Natural killer cell (primary cell): ENCODE measurements at regions not wholly inside any gene's neighbourhood (a gene's known extent, or its start where the extent isn't known, plus 50 kb on each side); places are given as distances from the start of the nearest gene placed in this dataset.

Source experiments
- ATAC-seq, 3 donors: fragments of 150-1000 bp in 2 of 3; fragments of 200-7000 bp in 1 of 3; cut with Tn5 transposase; 1 replicate in 1 of 3; 2 replicates in 2 of 3; pipeline ENCODE4 v1.10.0; 2021; ENCODE audit warnings: mild to moderate bottlenecking in 2 of 3, moderate library complexity in 2 of 3
- DNase-seq, 2 donors: peaks; one replicate each; pipeline versions ENCODE4 v3.0.0 to v3.0.0-alpha.2; 2013 to 2021; ENCODE audit warnings: mixed read lengths in 1 of 2
- H3K27ac ChIP-seq: one replicate; pipeline ENCODE4 v1.5.1; 2013; ENCODE audit warnings: mild to moderate bottlenecking, low read length
- H3K27me3 ChIP-seq: one replicate; pipeline ENCODE4 v1.6.1; 2013; ENCODE audit warnings: low read length; ENCODE audit not compliant: control insufficient read depth, insufficient read depth
- H3K36me3 ChIP-seq: one replicate; pipeline ENCODE4 v1.6.1; 2013; ENCODE audit warnings: low read length; ENCODE audit not compliant: control insufficient read depth, insufficient read depth
- H3K4me1 ChIP-seq: one replicate; pipeline ENCODE4 v1.6.1; 2013; ENCODE audit warnings: low read length; ENCODE audit not compliant: control insufficient read depth, insufficient read depth
- H3K4me3 ChIP-seq: one replicate; pipeline ENCODE4 v1.5.1; 2013; ENCODE audit warnings: low read length
- H3K9me3 ChIP-seq: one replicate; pipeline ENCODE4 v1.6.1; 2013; ENCODE audit warnings: low read length; ENCODE audit not compliant: control insufficient read depth, insufficient read depth
- H3K27ac Mint-ChIP-seq, 2 donors: one replicate each; pipeline ENCODE4 v1.8.0; 2022; ENCODE audit warnings: mild to moderate bottlenecking in 2 of 2, mixed read lengths in 2 of 2, moderate library complexity in 1 of 2
- H3K27me3 Mint-ChIP-seq, 2 donors: one replicate each; pipeline ENCODE4 v1.8.0; 2022; ENCODE audit warnings: low read depth in 2 of 2, mixed read lengths in 2 of 2
- H3K36me3 Mint-ChIP-seq: one replicate; pipeline ENCODE4 v1.8.0; 2022; ENCODE audit warnings: mixed read lengths
- H3K4me1 Mint-ChIP-seq, 2 donors: one replicate each; pipeline ENCODE4 v1.8.0; 2022; ENCODE audit warnings: mixed read lengths in 2 of 2
- H3K4me3 Mint-ChIP-seq: one replicate; pipeline ENCODE4 v1.8.0; 2022; ENCODE audit warnings: mild to moderate bottlenecking, moderate library complexity, mixed read lengths
- H3K9me3 Mint-ChIP-seq, 2 donors: one replicate each; pipeline ENCODE4 v1.8.0; 2022; ENCODE audit warnings: mixed read lengths in 2 of 2
- WGBS: methylation state at CpG from one replicate; pipeline ENCODE4 v1.1.7; 2013; ENCODE audit warnings: missing lambda C conversion rate; ENCODE audit not compliant: insufficient coverage; 5-methylcytosine and 5-hydroxymethylcytosine counted together
- intact Hi-C: fragments of 100-400 bp; cut with micrococcal nuclease; formaldehyde crosslinking; loops from one replicate; pipeline ENCODE4 v1.14.2; 2022
- TF ChIP-seq, protein P1 (sequence below): fragments of 200-600 bp; IDR thresholded peaks from one replicate; pipeline ENCODE4 v1.8.0; 2022; ENCODE audit warnings: antibody characterized with exemption

DNA sequence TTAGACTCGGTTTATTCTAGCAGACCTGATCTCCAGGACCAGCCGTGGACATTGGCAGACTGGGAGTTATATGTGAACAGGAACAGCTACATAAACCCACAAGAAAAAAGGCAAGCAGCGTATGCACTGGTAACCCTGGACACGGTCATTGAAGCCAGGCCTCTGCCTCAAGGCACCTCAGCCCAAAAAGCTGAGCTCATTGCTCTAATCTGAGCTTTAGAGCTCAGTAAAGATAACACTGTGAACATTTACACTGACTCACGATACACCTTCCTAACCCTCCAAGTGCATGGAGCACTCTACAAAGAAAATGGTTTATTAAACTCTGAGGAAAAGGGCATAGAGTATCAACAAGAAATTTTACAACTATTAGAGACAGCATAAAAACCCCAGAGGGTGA is 148.9 kb upstream of the FGF16 start:
- Mint-ChIP-seq H3K36me3 (no peaks in the 10 kb centered on the region), H3K27me3 (no peaks in the 10 kb centered on the region), H3K4me3 (no peak overlapping the region), H3K4me1 (no peaks in the 10 kb centered on the region), H3K9me3 (no peaks in the 10 kb centered on the region), H3K27ac (no peak overlapping the region)
- Histone ChIP-seq H3K4me1 (no peaks in the 10 kb centered on the region), H3K27ac (no peak overlapping the region), H3K36me3 (no peaks in the 10 kb centered on the region), H3K9me3 (no peaks in the 10 kb centered on the region), H3K4me3 (no peak overlapping the region), H3K27me3 (no peaks in the 10 kb centered on the region)
- no peak for ATAC-seq
- DNase-seq = no peak
- intact Hi-C loops = no loop called here
- WGBS = 85% methylated on average over 3 of the region's 5 CpGs
- TF ChIP-seq, protein P1, sequence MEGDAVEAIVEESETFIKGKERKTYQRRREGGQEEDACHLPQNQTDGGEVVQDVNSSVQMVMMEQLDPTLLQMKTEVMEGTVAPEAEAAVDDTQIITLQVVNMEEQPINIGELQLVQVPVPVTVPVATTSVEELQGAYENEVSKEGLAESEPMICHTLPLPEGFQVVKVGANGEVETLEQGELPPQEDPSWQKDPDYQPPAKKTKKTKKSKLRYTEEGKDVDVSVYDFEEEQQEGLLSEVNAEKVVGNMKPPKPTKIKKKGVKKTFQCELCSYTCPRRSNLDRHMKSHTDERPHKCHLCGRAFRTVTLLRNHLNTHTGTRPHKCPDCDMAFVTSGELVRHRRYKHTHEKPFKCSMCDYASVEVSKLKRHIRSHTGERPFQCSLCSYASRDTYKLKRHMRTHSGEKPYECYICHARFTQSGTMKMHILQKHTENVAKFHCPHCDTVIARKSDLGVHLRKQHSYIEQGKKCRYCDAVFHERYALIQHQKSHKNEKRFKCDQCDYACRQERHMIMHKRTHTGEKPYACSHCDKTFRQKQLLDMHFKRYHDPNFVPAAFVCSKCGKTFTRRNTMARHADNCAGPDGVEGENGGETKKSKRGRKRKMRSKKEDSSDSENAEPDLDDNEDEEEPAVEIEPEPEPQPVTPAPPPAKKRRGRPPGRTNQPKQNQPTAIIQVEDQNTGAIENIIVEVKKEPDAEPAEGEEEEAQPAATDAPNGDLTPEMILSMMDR = no peak

- H3K4me3 Mint-ChIP-seq = no peak overlapping the region
- intact Hi-C loops = no loop called here
- H3K4me1 Mint-ChIP-seq = no peaks in the 10 kb centered on the region
- Histone ChIP-seq H3K27ac (no peak overlapping the region), H3K27me3 (no peaks in the 10 kb centered on the region), H3K9me3 (peaks cover 2% of the 10 kb centered on the region), H3K4me3 (no peak overlapping the region), H3K36me3 (no peaks in the 10 kb centered on the region), H3K4me1 (no peaks in the 10 kb centered on the region)
- DNase-seq (no peak), ATAC-seq (no peak)
- no peaks in the 10 kb centered on the region for H3K27me3 Mint-ChIP-seq
- no peaks in the 10 kb centered on the region for H3K36me3 Mint-ChIP-seq
- 82% methylated on average over 5 of the region's 6 CpGs for WGBS
- no peaks in the 10 kb centered on the region for H3K9me3 Mint-ChIP-seq
- no peak overlapping the region for H3K27ac Mint-ChIP-seq
- TF ChIP-seq, protein P1 = no peak
Observed at GRCh38 chrX:77298790-77299189, 148.4 kb upstream of the FGF16 start.

DNA sequence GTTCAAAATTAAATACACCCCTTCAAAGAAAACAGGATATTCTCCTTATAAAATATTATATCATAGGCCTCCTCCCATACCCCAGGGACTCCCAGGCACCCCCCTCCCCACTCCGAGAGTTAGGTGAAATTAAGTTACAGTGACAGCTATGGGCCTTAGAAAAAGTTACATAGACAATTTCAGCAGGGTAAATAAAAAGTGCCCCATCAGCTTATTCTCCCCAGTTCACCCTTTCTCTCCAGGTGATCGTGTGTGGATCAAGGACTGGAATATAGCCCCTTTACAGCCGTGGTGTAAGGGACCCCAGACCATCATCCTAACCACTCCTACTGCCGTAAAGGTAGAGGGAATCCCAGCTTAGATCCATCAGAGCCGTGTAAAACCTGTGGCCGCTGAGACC is 147.6 kb upstream of the FGF16 start:
- no peak overlapping the region for H3K27ac Mint-ChIP-seq
- no peaks in the 10 kb centered on the region for H3K27me3 ChIP-seq
- H3K4me1 Mint-ChIP-seq = no peaks in the 10 kb centered on the region
- H3K9me3 ChIP-seq = peaks cover 2% of the 10 kb centered on the region
- H3K27me3 Mint-ChIP-seq = no peaks in the 10 kb centered on the region
- H3K4me3 Mint-ChIP-seq = no peak overlapping the region
- intact Hi-C loops = no loop called here
- H3K9me3 Mint-ChIP-seq = peaks cover 4 to 5% of the 10 kb centered on the region in 2 donors
- H3K36me3 ChIP-seq = no peaks in the 10 kb centered on the region
- no peak for ATAC-seq
- H3K36me3 Mint-ChIP-seq = no peaks in the 10 kb centered on the region
- no peak overlapping the region for H3K4me3 ChIP-seq
- H3K4me1 ChIP-seq = no peaks in the 10 kb centered on the region
- DNase-seq = no peak
- H3K27ac ChIP-seq = no peak overlapping the region
- WGBS = 88% methylated on average over 4 of the region's 6 CpGs
- TF ChIP-seq, protein P1 = no peak

DNA sequence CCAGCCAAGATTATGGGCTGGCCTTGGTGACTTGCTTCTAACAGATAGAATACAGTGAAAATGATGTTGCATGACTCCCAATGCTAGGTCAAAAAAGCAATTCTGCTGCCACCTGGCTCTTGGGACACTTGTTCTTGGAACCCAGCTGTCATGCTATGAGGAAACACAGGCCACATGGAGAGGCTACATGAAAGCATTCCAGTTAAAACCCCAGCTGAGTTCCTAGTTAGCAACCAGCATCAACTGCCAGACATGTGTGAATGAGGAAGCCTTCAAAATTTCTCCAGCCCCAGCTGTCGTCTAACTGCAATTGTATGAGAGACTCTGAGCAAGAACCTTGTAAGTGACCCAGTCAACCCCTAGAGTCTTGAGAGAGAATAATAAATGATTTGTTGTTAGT is 105.2 kb upstream of the FGF16 start:
- Mint-ChIP-seq H3K27me3 (no peaks in the 10 kb centered on the region), H3K4me3 (no peak overlapping the region), H3K36me3 (no peaks in the 10 kb centered on the region), H3K9me3 (no peaks in the 10 kb centered on the region), H3K27ac (no peak overlapping the region), H3K4me1 (no peaks in the 10 kb centered on the region)
- ATAC-seq (no peak), DNase-seq (no peak)
- H3K36me3 ChIP-seq = no peaks in the 10 kb centered on the region
- 50% methylated on average over 1 of the region's 1 CpG for WGBS
- H3K4me1 ChIP-seq = no peaks in the 10 kb centered on the region
- no peak overlapping the region for H3K27ac ChIP-seq
- no peaks in the 10 kb centered on the region for H3K9me3 ChIP-seq
- TF ChIP-seq, protein P1 = no peak
- intact Hi-C loops = no loop called here
- H3K4me3 ChIP-seq = no peak overlapping the region
- no peaks in the 10 kb centered on the region for H3K27me3 ChIP-seq
